A549 (cell line): ENCODE measurements at regions not wholly inside any gene's neighbourhood (a gene's known extent, or its start where the extent isn't known, plus 50 kb on each side); places are given as distances from the start of the nearest gene placed in this dataset.

Source experiments
- ATAC-seq, 2 experiments: fragments of 200-7000 bp in 1 of 2; fragments of >200 bp in 1 of 2; cut with Nextera tagmentation in 1 of 2; cut with Tn5 transposase in 1 of 2; 3 replicates each; pipeline versions ENCODE4 v1.8.0 to v1.9.1; 2018 to 2020; ENCODE audit warnings: mild to moderate bottlenecking in 1 of 2, moderate library complexity in 1 of 2
- CTCF ChIA-PET: fragments of 300-600 bp; sonication (Branson Sonifier 250); formaldehyde crosslinking; extraction: SDS; loops from one replicate; lab custom pipeline; 2021; ENCODE audit warnings: antibody characterized with exemption, inconsistent platforms; lab: Yijun Ruan, JAX
- POLR2A ChIA-PET: fragments of 350-600 bp; formaldehyde crosslinking; extraction: SDS; loops from one replicate; lab custom pipeline; 2021; ENCODE audit warnings: antibody characterized with exemption, inconsistent platforms; lab: Yijun Ruan, JAX
- DNase-seq, 2 experiments: peaks; one replicate each; pipeline versions ENCODE4 v3.0.0 to v3.0.0-alpha.2; 2011 to 2016; ENCODE audit warnings: low read depth in 1 of 2, low spot score in 1 of 2
- FAIRE-seq: peaks from 2 replicates; lab custom pipeline; 2011; peaks lifted over from hg19 to GRCh38; lab: Jason Lieb, UNC
- H3K27ac ChIP-seq, 2 experiments: fragments of >200 bp; sonication (Bioruptor Twin); formaldehyde crosslinking; 3 replicates each; pipeline ENCODE4 v1.5.1; 2016 to 2017
- H3K4me1 ChIP-seq: fragments of >200 bp; sonication (Bioruptor Twin); formaldehyde crosslinking; 3 replicates; pipeline ENCODE4 v1.6.1; 2016
- H3K4me2 ChIP-seq: fragments of >200 bp; sonication (Bioruptor Twin); formaldehyde crosslinking; 3 replicates; pipeline ENCODE4 v1.6.1; 2016
- H3K4me3 ChIP-seq: fragments of >200 bp; sonication (Bioruptor Twin); formaldehyde crosslinking; 3 replicates; pipeline ENCODE4 v1.5.1; 2016
- H3K9me3 ChIP-seq: fragments of >200 bp; sonication (Bioruptor Twin); formaldehyde crosslinking; 3 replicates; pipeline ENCODE4 v1.6.1; 2016
- CBX8 ChIP-seq: fragments of 200-600 bp; sonication (generic); IDR thresholded peaks from 2 replicates; pipeline ENCODE4 v1.6.1; 2016
- ESRRA ChIP-seq: fragments of 150-350 bp; IDR thresholded peaks from 2 replicates; pipeline ENCODE4 v1.6.1; 2014; ENCODE audit warnings: mild to moderate bottlenecking, low read length, borderline replicate concordance
- HOXA7 ChIP-seq: fragments of 250-450 bp; sonication (Bioruptor Pico); IDR thresholded peaks from 2 replicates; pipeline ENCODE4 v1.5.0; 2020; ENCODE audit warnings: mild to moderate bottlenecking, moderate library complexity
- HOXB13 ChIP-seq: fragments of 250-450 bp; sonication (Bioruptor Pico); IDR thresholded peaks from 2 replicates; pipeline ENCODE4 v1.5.0; 2020; ENCODE audit warnings: low read depth, mild to moderate bottlenecking, moderate library complexity
- JUN ChIP-seq, 2 experiments: fragments of >200 bp; sonication (Bioruptor Twin); formaldehyde crosslinking; IDR thresholded peaks; 2 replicates in 1 of 2; 3 replicates in 1 of 2; pipeline ENCODE4 v1.6.1; 2016 to 2017
- KDM1A ChIP-seq: fragments of 200-600 bp; sonication (generic); IDR thresholded peaks from 2 replicates; pipeline ENCODE4 v1.6.1; 2016; ENCODE audit warnings: low read depth, mild to moderate bottlenecking
- NPAS2 ChIP-seq: fragments of 250-450 bp; sonication (Bioruptor Pico); IDR thresholded peaks from 2 replicates; pipeline ENCODE4 v1.8.0; 2022; ENCODE audit warnings: mild to moderate bottlenecking, moderate library complexity, borderline replicate concordance
- POLR2AphosphoS2 ChIP-seq: conservative IDR thresholded peaks from 2 replicates; pipeline ENCODE4 v1.6.1; 2012; ENCODE audit warnings: low read length, improper control_type of control experiment, inconsistent platforms
- RCOR1 ChIP-seq: fragments of 150-350 bp; IDR thresholded peaks from 2 replicates; pipeline ENCODE4 v1.6.1; 2014; ENCODE audit warnings: antibody characterized with exemption, low read length, low read depth
- ZFP36 ChIP-seq: fragments of 450-650 bp; IDR thresholded peaks from 2 replicates; pipeline ENCODE4 v1.6.1; 2014; ENCODE audit warnings: borderline replicate concordance; ENCODE audit not compliant: partially characterized antibody
- ZSCAN20 ChIP-seq: fragments of 250-450 bp; sonication (Bioruptor Pico); IDR thresholded peaks from 2 replicates; pipeline ENCODE4 v1.8.0; 2022; ENCODE audit warnings: mild to moderate bottlenecking, moderate library complexity
- WGBS: methylation state at CpG from one replicate; pipeline ENCODE4 v1.1.6; 2017; ENCODE audit errors: missing lambda C conversion rate; 5-methylcytosine and 5-hydroxymethylcytosine counted together
- TF ChIP-seq, protein P1 (sequence below): fragments of 200-600 bp; sonication (generic); IDR thresholded peaks from 2 replicates; pipeline ENCODE4 v1.6.1; 2016; ENCODE audit warnings: antibody characterized with exemption, mild to moderate bottlenecking, moderate library complexity
- TF ChIP-seq, protein P2 (sequence below): fragments of >200 bp; sonication (Bioruptor Twin); formaldehyde crosslinking; IDR thresholded peaks from 3 replicates; pipeline ENCODE4 v1.6.1; 2016

DNA sequence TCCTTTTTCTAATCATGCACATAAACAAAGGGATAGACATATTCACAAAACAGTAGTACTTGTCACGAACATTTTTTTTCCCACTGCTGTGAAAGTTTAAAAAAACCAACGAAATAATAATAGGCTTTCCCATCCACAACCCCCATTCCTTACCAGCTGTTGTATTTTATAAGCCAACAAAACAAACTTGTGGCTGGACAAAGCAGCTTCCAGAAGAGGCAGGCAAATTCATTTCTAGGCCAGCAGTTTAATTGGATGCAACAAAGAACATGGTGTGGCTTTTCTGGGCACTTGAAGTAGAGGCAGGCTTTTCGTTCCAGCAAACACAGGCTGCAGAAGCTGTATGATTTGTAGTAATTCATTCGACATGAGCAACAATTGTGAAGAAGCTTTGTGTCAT is 56.0 kb upstream of the FAM20A start:
- no peak overlapping the region for H3K4me3 ChIP-seq
- H3K4me2 ChIP-seq, result no peak overlapping the region
- ChIA-PET CTCF (no interaction called here), POLR2A (no interaction called here)
- H3K9me3 ChIP-seq, result no peaks in the 10 kb centered on the region
- WGBS, result 27% methylated on average over 4 of the region's 4 CpGs
- ATAC-seq (no peak), DNase-seq (no peak), FAIRE-seq (no peak)
- H3K27ac ChIP-seq, result no peak overlapping the region
- no peaks in the 10 kb centered on the region for H3K4me1 ChIP-seq
- TF ChIP-seq HOXA7 (CRISPR knock-in tag), result no peak
- no peak for TF ChIP-seq HOXB13 (CRISPR knock-in tag)
- TF ChIP-seq, protein P1, sequence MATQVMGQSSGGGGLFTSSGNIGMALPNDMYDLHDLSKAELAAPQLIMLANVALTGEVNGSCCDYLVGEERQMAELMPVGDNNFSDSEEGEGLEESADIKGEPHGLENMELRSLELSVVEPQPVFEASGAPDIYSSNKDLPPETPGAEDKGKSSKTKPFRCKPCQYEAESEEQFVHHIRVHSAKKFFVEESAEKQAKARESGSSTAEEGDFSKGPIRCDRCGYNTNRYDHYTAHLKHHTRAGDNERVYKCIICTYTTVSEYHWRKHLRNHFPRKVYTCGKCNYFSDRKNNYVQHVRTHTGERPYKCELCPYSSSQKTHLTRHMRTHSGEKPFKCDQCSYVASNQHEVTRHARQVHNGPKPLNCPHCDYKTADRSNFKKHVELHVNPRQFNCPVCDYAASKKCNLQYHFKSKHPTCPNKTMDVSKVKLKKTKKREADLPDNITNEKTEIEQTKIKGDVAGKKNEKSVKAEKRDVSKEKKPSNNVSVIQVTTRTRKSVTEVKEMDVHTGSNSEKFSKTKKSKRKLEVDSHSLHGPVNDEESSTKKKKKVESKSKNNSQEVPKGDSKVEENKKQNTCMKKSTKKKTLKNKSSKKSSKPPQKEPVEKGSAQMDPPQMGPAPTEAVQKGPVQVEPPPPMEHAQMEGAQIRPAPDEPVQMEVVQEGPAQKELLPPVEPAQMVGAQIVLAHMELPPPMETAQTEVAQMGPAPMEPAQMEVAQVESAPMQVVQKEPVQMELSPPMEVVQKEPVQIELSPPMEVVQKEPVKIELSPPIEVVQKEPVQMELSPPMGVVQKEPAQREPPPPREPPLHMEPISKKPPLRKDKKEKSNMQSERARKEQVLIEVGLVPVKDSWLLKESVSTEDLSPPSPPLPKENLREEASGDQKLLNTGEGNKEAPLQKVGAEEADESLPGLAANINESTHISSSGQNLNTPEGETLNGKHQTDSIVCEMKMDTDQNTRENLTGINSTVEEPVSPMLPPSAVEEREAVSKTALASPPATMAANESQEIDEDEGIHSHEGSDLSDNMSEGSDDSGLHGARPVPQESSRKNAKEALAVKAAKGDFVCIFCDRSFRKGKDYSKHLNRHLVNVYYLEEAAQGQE, result no peak
- no peak for TF ChIP-seq RCOR1

DNA sequence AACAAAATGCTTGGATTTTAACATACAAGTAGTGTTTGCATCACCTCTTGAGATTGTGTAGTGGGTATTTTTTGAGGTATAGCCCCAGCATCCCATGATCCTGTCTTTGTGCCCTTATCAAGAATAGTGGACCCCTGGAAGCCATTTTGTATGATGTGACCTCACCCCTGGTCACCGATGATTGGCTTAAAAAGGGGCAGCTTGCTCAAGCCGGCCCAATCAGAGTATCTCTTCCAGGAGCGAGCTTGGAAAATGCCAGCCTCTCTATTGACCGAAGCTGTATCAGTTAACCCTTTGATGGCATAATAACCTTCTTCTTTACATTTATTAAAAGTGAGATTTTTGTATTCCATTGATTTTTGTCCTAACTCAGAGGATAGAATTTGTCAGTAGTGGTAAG is 55.5 kb upstream of the FAM20A start:
- POLR2A ChIA-PET, result no interaction called here
- DNase-seq (no peak), ATAC-seq (no peak), FAIRE-seq (no peak)
- 52% methylated on average over 4 of the region's 4 CpGs for WGBS
- Histone ChIP-seq H3K4me3 (no peak overlapping the region), H3K4me1 (no peaks in the 10 kb centered on the region), H3K4me2 (no peak overlapping the region), H3K27ac (no peak overlapping the region), H3K9me3 (no peaks in the 10 kb centered on the region)
- TF ChIP-seq POLR2AphosphoS2, result no peak
- TF ChIP-seq ZSCAN20 (CRISPR knock-in tag), result no peak
- TF ChIP-seq JUN (IDR thresholded peaks at IDR 0.05), result no peak
- TF ChIP-seq ESRRA, result no peak
- TF ChIP-seq, protein P2, sequence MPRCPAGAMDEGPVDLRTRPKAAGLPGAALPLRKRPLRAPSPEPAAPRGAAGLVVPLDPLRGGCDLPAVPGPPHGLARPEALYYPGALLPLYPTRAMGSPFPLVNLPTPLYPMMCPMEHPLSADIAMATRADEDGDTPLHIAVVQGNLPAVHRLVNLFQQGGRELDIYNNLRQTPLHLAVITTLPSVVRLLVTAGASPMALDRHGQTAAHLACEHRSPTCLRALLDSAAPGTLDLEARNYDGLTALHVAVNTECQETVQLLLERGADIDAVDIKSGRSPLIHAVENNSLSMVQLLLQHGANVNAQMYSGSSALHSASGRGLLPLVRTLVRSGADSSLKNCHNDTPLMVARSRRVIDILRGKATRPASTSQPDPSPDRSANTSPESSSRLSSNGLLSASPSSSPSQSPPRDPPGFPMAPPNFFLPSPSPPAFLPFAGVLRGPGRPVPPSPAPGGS, result no peak
- TF ChIP-seq KDM1A, result no peak
- TF ChIP-seq CBX8, result no peak
- no peak for TF ChIP-seq NPAS2 (CRISPR knock-in tag)
- no peak for TF ChIP-seq ZFP36
- TF ChIP-seq, all 56 proteins: peak for 0
- CTCF ChIA-PET, result no interaction called here
